ENCODE measurements at regions not wholly inside any gene's neighbourhood (a gene's known extent, or its start where the extent isn't known, plus 50 kb on each side); places are given as distances from the start of the nearest gene placed in this dataset.

DNA sequence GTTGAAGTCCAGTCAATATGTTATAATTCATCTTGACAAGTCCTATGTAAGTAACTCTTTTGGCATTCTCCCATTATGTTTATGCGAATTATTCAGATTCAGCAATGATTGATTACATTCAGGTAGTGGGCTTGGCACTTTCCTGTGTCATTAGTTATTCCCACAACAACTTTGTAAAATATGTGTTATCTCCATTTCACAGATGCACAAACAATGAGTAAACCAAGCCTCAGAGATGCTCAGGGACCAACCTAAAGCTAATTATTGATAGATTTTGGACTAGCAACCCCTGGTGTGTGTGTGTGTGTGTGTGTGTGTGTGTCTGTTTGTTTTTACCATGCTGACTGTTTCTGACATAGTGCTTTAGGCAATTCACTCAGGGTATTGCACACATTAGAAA, 371.1 kb upstream of the C1orf87 start:
- ChIA-PET POLR2A (no interaction called here), CTCF (no interaction called here)
- H3K4me3 Mint-ChIP-seq, result no peak overlapping the region
- no peak for ATAC-seq (ENCODE audit: low read depth)
- TF ChIP-seq, protein P1, sequence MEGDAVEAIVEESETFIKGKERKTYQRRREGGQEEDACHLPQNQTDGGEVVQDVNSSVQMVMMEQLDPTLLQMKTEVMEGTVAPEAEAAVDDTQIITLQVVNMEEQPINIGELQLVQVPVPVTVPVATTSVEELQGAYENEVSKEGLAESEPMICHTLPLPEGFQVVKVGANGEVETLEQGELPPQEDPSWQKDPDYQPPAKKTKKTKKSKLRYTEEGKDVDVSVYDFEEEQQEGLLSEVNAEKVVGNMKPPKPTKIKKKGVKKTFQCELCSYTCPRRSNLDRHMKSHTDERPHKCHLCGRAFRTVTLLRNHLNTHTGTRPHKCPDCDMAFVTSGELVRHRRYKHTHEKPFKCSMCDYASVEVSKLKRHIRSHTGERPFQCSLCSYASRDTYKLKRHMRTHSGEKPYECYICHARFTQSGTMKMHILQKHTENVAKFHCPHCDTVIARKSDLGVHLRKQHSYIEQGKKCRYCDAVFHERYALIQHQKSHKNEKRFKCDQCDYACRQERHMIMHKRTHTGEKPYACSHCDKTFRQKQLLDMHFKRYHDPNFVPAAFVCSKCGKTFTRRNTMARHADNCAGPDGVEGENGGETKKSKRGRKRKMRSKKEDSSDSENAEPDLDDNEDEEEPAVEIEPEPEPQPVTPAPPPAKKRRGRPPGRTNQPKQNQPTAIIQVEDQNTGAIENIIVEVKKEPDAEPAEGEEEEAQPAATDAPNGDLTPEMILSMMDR (IDR thresholded peaks at IDR 0.05), result no peak
- intact Hi-C loops (cut with micrococcal nuclease), result no loop called here
- H3K27me3 Mint-ChIP-seq, result no peaks in the 10 kb centered on the region
- H3K36me3 Mint-ChIP-seq (ENCODE audit: low read depth), result no peaks in the 10 kb centered on the region
- H3K9me3 Mint-ChIP-seq, result no peaks in the 10 kb centered on the region
- no peak for DNase-seq
- no peak overlapping the region for H3K27ac Mint-ChIP-seq
- H3K4me1 Mint-ChIP-seq, result no peaks in the 10 kb centered on the region

DNA sequence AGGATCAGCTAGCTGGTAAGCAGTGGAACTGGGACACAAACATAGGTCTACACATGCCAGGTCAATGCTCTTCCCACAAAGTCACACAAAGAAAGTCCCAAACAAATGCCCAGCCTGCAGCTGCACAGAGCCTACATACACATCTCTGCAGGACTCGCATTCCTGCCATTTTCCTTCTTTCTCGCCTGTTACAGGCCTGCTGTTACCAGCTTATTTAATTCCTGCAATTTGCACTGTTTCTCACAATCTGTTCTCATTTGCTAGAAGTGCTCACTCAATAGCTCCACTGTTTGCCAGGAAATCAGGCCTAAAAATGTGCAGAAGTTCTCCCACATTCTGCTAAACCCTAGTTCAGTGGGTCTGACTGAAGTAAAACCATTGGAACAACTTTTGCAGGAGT, 362.6 kb upstream of the C1orf87 start:
- peaks cover 10% of the 10 kb centered on the region for H3K9me3 Mint-ChIP-seq
- no peak overlapping the region for H3K4me3 Mint-ChIP-seq
- CTCF ChIA-PET, result no interaction called here
- H3K27me3 Mint-ChIP-seq, result no peaks in the 10 kb centered on the region
- no peak overlapping the region for H3K27ac Mint-ChIP-seq
- H3K4me1 Mint-ChIP-seq, result no peaks in the 10 kb centered on the region
- DNase-seq, result no peak
- TF ChIP-seq, protein P1 (IDR thresholded peaks at IDR 0.05), result no peak
- POLR2A ChIA-PET, result no interaction called here
- no peak for ATAC-seq (ENCODE audit: low read depth)
- H3K36me3 Mint-ChIP-seq (ENCODE audit: low read depth), result no peaks in the 10 kb centered on the region
- intact Hi-C loops (cut with micrococcal nuclease), result no loop called here

DNA sequence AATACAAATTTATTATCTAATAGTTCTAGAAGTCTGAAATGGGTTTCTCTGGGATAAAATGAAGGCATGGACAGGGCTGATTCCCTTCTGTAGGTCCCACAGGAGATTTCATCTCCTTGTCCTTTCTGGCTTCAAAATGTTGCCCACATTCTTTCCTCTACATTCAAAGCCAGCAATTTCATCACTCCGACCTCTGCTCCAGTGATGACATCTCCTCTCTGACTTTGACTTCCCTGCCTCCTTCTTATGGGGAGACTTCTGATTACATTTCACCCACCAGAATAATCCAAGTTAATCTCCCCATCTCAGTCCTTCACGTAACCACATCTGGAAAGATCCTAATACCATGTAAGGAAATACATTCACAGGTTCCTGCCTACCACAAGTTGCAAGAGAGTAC, 358.0 kb upstream of the C1orf87 start:
- intact Hi-C loops (cut with micrococcal nuclease), result no loop called here
- POLR2A ChIA-PET, result no interaction called here

DNA sequence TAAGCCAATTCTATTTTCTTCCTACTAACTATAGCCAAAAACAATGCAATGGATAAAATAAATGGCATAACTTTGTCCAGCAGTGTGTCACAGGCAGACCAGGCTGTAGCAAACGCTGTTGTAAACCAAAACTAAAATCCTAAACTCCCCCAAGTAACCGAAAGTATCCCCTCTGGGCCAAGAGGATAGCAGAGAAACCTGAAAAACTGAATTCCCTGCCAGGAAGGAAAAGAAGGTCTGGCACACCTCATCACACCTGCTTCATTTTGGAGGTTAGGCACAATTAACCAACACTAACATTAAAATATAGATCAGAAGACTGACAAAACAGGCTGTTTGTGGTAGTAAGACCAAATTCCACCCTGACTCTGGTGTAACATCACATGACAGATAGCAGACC, 356.8 kb upstream of the C1orf87 start:
- intact Hi-C loops (cut with micrococcal nuclease), result no loop called here
- TF ChIP-seq, protein P1 (IDR thresholded peaks at IDR 0.05), result no peak
- Mint-ChIP-seq H3K27ac (no peak overlapping the region), H3K27me3 (no peaks in the 10 kb centered on the region), H3K36me3 (ENCODE audit: low read depth) (no peaks in the 10 kb centered on the region), H3K4me1 (no peaks in the 10 kb centered on the region), H3K4me3 (no peak overlapping the region), H3K9me3 (peaks cover 7% of the 10 kb centered on the region)
- ATAC-seq (ENCODE audit: low read depth) (no peak), DNase-seq (no peak)
- POLR2A ChIA-PET, result no interaction called here
- CTCF ChIA-PET, result no interaction called here

More for the DNA sequence above, 358.0 kb upstream of the C1orf87 start:
- ATAC-seq (ENCODE audit: low read depth) (no peak), DNase-seq (no peak)
- Mint-ChIP-seq H3K27ac (no peak overlapping the region), H3K4me3 (no peak overlapping the region), H3K4me1 (no peaks in the 10 kb centered on the region), H3K36me3 (ENCODE audit: low read depth) (no peaks in the 10 kb centered on the region), H3K9me3 (peaks cover 10% of the 10 kb centered on the region), H3K27me3 (no peaks in the 10 kb centered on the region)
- TF ChIP-seq, protein P1 (IDR thresholded peaks at IDR 0.05), result no peak
- CTCF ChIA-PET, result no interaction called here

DNA sequence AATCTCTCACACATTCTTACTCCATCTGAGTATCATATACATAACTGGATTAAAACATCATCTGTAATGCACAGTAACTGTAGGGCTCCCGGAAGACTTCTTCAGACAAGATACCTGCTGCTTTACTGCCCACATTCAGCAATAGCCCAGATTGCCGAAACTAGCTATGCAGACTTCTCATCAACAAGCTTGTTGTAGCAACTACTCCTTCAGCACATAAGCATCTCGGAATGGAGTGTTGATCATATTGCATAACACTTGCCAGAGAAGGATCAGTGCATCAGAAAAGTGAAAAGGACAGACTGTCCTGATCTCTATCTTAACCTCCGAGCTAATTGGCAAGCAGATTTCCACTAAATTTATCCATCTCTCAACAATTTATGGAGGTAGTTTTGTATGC, 354.6 kb upstream of the C1orf87 start:
- no peaks in the 10 kb centered on the region for H3K4me1 Mint-ChIP-seq
- H3K27ac Mint-ChIP-seq, result no peak overlapping the region
- H3K27me3 Mint-ChIP-seq, result no peaks in the 10 kb centered on the region
- H3K9me3 Mint-ChIP-seq, result peaks cover 4% of the 10 kb centered on the region
- TF ChIP-seq, protein P1 (IDR thresholded peaks at IDR 0.05), result no peak
- ChIA-PET CTCF (no interaction called here), POLR2A (no interaction called here)
- no peaks in the 10 kb centered on the region for H3K36me3 Mint-ChIP-seq (ENCODE audit: low read depth)
- no peak for ATAC-seq (ENCODE audit: low read depth)
- intact Hi-C loops (cut with micrococcal nuclease), result no loop called here
- no peak for DNase-seq
- H3K4me3 Mint-ChIP-seq, result no peak overlapping the region
